Stimulated activated CD4-positive, alpha-beta T cell treated with anti-CD3 and anti-CD28 coated beads, Interleukin-4, amount 100 ng/mL, for 1 hour (primary cell): ENCODE measurements at regions not wholly inside any gene's neighbourhood (a gene's known extent, or its start where the extent isn't known, plus 50 kb on each side); places are given as distances from the start of the nearest gene placed in this dataset.

Experiments used
- DNase-seq: peaks from one replicate; pipeline ENCODE4 v3.0.0-alpha.2; 2020

DNA sequence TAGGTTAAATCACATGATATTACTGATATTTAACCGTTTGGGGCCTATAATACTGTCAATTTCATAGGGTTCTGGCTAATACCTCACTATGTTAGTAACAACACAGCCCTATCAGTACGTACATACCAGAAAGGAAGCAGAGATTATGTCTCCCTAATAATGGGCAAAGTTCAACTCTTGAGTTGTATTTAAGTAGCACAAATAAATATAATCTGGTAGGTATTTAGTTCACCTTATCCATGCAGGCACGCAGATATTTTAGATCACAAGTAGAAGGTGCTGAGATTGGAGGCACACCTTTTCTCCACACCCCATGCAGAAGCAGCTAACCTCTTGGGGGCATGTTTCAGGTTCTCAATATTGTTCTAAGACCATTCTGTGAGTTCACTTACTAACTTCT is 118.9 kb downstream of the IRS1 start:
- DNase-seq = no peak

DNA sequence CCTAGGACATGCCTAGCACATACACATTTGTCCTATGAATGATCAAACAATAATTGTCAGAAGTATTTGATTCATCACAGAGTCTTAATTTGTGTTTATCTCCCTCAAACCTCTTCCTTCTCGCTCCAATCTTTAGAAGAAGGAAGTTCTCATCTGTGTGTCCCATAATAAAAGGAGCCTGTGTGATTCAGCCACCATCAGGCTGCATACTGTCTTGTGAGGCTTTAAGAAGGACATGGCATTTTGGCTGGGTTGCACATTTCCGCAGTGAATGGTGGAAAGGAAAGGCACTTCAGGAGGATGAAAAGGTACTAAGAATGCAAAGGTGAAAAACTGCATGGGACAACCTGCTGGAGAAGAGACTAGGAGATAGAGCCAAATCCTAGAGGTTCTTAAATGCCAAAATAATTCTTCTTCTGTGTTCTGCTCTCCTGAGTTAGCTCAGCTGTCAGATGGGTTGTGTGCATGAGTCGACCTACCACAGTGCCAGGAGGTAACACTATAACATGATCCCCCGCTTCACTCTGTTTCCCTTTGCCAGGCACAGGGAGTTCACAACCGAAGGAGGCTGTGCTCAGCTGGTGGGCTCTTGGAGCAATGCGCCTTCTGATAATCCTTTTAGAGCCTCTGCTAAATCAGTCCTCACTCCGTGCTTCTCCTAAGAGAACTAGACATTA is 120.1 kb downstream of the IRS1 start:
- no peak for DNase-seq

DNA sequence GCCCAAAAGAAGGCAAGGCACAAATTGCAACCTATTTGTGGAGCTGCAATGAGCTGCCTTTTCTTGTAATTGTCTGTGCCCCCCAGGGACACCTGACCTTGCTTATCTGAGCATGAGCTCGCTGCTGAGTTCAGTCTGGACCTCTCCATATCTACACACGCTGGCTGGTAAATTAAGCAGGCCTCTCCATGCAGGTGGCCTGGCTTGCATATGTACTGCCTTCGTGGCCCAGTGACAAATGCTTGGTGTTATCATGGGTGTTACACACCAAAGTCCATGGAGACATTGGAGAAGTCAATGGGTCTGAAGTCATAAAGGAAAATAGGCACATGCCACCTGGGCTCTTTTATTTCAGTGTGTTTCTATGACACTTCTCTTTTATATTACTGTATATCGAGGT is 121.2 kb downstream of the IRS1 start:
- DNase-seq = no peak

DNA sequence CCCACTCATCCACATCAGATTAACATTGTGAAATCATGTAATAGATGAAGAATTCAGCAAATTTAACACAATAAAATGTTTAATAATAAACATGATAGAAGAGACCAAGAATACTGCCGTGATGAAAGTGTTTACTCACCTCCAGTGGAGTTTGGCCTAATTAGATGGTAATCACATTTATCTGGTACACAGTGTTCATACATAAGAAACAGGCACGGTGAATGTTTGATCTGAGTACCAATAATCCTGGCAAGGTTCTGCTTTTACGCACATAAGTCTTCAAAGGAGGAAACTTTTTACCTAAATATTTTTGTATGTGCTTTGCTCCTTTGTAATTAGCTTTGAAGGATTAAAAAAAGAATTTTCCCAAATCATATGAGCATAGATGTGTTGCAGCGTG is 122.5 kb downstream of the IRS1 start:
- no peak for DNase-seq

DNA sequence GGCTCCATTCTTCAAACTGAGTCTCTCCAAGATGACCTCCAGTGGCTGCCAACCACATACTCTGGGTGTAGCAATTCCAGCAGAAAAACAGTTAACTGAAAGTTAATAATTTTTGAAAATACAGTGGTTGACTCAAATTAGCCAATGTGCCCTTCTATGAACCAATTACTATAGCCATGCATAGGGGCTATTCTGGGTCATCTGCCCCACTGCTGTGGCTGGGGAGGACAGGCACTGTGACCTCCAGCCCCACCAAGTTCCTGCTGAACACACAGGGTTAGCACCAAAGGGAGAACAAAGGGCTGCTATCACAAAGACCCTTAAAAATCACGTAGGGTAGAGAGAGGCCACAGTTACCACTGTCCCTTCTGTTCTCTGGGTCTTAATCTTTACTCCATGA is 123.0 kb downstream of the IRS1 start:
- DNase-seq = no peak

DNA sequence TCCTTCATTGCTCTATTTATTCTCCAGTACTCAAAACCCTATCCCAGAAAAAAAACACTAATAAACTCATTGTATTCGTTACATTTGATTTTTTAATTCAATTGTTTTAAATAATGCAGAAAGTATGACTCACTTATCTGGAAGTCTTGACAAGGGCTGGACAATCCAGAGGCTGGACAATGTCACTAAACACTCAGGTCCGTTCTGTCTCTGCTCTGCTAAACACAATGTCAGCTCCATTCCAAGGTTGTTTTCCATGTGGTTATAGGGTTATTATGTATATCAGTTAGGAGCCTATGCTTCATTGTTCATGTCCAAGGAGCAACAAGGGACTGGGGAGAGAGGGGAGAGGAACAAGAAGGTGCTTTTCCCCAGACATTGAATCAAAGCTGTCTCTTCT is 125.5 kb downstream of the IRS1 start:
- no peak for DNase-seq

DNA sequence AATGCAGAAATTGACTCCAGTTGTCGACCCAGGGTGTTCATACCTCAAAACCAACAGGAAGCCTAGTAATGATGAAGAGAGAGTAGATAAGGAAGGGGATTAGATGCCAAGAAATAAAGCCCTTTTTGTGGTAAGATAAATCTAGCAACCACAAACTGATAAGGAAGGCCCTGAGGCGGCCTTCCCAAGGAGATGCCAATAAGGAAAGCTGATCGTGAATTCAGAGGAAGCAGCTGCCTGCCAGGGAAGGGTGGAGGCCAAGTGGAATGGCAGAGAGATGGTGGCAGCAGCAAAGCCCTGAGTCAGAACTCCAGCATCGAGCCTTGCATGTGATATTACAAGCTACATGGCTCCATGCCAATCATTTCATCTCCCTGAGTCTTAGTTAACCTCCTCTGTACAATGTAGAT is 126.3 kb downstream of the IRS1 start:
- DNase-seq = no peak

DNA sequence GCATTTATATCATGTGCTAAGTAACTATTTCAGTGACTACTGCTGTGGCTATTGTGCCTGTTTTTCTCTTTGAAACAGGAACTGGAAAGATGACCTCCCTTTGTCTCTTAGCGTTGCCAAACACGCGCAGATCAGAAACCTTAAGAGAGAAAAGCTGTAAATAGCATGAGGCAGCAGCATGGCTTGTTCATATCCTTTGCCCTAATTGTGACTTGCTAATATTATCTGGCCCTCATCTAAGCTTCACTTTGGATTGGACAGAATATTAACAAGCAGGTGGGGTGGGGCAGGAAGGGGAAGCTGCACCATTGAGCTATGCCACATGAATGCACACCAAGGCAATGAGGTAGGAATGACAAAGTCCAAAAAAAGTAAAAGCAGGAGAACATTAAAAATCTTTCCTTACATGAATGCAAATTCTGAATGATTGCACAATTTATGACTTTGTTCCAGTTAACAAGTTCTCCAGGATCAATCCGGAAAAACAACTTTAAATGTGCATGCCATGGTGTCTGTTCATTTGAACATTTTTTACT is 128.4 kb downstream of the IRS1 start:
- no peak for DNase-seq

DNA sequence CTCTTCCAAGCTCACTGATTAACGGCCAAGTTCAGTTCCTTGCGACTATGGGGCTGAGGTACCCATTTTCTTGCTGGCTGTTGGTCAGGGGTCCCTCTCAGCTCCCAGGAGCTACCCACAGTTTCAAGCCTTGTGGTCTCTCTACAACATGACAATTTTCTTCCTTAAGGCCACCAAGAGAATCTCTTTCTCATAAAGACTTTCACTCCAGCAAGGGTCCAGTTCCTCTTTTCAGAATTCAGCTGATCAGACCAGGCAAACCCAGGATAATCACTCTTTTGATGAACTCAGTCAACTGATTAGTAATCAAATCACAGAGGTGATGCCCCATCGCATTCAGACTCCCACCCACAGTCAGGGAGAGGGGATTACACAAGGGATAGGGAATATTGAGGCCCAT is 129.7 kb downstream of the IRS1 start:
- DNase-seq = no peak

DNA sequence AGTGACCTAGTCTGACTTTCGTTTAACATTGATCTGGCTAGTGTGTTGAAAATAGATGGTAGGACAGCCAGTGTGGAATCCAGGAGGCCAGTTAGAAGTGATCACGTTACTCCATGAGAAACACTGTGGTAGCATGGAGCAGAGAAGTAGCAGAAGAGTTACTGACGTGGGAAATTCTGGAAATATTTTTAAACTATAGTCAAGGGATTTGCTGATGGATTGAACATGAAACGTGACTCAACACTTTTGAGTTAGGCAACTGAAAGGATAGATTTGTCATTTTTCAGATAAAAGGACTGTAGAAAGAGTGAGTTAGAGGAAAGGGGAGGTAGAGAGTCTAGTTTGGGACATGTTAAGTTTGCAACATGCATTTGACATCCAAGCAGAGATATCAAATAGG is 130.4 kb downstream of the IRS1 start:
- no peak for DNase-seq

DNA sequence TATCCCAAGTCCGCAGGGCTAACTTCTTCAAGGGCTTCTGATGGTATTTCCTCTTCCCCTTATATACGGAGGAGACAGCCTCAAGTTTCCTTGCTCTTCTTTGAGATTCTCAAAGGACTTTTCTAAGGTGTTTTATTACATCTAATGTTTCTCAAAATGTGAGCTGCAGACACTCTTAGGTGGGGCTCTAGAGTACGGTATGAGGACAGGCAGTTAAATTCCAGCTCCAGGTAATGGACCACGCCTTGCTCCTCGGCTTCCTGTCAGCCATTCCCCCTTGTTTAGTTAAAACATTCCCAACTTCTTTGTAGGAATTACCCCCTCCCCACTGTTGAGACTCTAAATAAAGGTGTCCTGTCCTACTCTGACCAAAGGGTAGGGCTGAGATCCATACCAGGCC is 131.9 kb downstream of the IRS1 start:
- no peak for DNase-seq

DNA sequence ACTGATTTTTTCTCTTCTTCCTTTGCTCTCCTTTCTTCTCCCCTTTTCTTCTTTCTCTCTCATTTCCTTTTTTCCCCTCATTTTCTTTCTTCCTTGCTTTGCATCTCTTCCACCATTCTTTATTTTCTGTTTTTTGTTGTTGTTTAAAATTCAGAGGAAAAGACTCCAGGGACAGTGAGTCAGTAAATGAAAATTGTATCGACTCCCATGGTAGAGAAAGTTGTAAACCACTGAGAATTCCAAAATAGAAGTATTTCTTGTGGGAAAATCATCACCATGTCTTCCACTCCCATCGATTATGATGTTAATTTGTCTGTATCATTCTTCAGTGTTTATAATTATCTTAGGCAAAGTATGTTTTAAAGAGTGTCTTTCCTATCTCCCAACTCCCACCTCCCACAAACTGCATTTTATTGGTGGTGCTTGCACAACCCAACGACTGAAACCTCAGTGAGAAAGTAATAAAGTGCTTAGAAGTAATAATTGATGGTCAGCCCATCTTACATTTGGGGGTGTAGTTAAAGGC is 134.3 kb downstream of the IRS1 start:
- no peak for DNase-seq

DNA sequence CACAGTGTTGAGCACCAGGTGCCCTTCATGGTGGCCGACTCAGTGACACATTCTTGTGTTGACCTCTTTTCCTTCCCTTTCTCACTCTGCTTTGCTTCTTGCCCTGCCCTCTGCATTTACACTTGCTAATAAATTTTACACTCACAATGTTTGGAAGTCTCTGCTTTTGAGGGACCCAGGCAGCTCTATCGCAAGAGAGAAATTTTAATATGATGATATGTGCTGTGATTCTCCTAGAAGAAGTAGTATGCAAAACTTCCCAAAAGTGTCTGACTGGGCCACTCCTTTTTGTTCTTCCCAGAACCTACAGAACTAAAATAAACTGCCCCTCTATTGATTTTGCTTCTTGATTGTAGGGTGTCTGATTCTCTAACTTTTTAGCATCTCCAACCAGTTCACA is 135.0 kb downstream of the IRS1 start:
- DNase-seq = no peak

DNA sequence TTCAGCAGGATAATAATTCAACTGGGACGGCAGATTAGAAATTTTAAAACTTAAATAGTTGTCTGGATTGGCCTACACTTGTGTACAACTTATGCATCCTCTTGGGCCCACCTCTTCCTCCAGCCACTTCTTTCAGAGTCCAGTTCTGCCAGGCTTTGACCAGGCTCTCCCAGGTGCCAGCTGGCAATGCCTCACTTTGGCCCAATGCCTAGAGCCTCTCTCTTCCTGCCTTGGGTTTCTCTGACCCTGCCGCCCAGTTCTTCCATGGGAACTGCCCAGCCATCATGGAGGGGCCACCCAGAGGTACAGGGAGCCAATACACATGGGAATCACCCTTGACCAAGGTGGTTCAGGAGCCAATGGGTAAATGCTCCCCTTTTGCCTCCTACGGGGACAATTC is 135.5 kb downstream of the IRS1 start:
- no peak for DNase-seq

DNA sequence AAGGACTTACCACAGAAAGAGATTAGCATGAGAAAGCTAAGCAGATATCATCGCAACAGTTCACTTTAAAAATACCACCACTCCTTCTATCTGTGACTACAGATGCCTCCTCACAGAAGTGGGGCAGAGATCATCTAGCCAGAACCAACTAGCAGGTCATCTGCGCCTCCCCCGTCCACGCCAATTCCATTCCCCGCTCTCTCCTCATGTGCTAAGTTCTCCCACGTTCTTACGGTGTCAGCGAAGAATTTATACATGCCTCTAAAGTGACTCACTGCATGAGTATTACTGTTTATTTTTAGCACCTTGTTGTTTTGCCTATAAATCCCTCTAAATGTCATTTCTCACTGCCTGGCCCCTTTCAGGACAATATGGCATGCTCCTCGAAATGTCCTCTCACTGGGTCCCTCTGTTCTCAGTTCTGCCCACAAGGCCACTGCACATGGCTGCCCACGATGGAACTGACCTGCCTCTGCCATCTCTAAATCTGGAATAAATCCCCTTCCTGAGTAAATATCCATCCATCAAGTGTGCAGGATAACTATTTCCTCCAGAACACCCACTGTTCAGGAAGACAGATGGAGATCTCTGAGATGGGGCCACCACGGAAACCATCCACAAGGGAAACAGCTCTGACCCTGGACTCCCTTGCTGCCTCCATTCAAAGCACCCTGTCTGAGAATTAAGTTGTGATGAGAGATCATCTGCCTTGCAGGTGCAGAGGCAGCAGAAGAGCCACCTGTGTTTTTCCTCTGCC is 137.7 kb downstream of the IRS1 start:
- DNase-seq = no peak

DNA sequence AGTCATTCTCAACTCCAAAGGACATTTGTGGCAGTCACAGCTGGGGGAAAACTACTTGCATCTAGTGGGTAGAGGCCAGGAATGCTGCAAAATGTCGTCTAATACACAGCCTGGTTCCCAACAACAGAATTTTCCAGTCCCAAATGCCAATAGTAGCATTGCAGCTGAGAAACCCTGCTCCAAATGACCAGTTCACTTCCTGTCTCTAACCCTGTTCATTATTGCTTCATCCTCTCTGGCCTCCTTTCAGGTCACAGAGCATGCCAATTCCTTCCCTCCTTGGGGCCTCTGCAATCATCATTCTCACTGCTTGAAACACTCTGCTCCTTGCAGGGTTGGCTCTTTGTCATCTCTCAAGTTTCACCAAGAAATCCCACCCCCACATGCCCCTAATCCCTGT is 139.1 kb downstream of the IRS1 start:
- no peak for DNase-seq

DNA sequence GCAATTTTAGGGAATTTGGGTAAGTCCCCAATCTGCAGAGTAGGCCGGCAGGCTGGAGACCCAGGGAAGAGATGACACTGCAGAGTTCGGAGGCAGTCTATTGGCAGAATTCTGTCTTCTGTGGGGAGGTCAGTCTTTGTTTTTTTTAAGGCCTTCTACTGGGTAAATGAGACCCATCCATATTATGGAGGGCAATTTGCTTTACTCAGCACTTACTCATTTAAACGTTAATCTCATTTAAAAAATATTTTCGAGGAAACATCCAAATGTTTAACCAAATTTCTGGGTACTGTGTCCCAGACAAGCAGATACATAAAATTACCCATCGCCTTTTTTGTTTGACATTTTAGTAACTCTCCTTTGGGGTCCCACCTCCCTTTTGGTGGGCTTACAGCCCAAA is 139.5 kb downstream of the IRS1 start:
- DNase-seq = no peak

DNA sequence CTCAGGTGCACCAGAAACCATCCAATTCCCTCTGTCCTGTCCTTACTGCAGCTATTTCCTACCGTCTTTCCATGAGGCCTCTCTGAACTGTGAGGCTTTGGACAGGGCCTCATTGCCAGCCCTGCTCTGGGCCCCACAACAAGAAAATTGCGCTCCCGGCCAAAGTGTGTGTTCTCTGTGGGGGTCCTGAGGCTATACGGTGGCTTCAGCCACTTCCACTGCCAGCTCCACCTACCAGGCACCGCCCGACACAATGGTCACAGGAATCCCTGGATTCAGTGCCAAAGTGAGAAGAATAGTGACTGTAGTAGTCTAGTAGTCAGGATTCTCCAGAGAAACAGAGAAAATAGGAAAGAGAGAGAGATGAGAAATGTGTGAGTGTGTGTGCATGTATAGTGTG is 140.2 kb downstream of the IRS1 start:
- no peak for DNase-seq

DNA sequence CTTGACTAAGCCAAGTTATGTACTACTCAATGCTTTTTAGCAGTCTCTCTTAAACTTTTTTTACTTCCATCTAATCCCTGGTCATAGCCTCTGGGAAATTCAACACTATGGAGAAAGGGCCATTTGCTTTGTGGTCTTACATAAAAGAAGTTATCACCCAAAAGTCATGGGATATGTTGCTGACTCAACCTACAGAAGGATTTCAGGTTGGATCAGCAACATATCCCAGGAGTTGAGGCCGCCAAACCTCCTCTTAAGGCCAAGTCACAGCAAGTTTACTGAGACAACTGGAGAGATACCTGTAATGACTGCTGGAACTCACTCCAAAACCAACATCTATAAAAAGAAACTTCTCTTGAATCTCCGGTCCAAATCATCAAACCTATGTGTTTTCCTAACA is 141.1 kb downstream of the IRS1 start:
- no peak for DNase-seq

DNA sequence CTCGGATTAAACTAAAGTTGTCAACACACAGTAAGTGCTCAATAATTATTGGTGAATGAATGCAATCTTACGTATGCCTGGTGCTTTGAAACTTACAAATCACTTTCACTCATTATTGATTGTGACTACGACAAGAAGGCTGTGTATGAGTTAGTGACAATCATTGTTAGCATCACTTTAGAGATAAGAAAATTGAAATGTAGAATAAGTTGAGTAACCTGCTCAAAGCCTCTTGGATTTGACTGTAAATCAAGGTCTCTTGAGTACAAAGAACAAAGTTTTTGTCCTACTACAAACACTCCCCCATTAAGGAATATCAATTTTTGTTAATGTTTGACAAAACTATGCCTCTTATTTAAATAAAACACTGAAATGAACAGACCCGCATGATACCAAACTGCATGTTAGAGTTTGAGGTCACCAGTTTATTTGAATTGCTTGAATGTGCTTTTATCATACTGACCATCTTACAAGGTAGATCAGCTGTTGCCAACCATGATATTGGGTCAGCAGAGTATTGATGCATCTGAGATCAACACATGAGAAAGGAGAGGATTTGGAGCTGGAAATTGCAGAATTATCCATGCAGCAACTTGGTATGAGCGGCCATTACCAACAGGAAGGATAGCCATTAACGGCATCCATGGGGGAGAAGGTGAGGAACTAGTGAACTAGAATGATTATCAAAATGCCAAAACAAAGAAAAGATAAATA is 142.1 kb downstream of the IRS1 start:
- no peak for DNase-seq

DNA sequence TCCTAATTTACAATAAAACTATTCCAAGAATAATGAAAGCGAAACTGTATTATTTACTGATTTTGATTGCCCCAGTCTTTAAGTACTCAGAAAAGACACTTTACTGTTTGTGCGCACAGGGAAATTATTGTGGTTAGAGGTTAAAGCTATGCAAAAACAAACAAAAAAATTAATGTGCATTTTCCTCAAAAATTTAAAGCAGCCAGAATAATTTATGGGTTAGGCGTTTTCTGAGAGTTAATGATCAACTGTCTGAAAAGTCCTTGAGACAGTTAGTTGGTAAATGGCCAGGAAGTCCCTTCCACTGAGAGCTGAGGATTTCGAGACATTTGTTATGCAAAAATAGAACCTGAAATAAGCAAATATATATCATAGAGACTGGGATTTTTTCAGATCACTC is 143.3 kb downstream of the IRS1 start:
- DNase-seq = no peak

DNA sequence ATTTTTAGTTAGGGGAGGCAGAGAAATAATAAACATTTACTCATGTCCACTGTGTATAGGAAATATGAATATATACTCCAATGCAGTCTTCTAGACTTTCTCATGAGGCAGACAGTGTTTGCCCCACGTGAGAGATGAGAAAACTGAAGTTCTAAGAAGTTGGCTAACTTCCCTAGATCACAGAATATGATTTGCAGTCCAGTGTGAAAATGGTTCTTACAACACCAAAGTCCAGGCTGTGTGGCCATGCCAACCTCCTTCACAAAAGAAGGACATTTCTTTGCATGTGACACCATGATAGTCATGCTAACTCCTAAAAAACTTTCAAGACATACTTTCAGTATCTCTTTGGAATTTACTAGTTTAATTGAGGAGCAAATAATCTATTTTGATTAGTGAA is 143.7 kb downstream of the IRS1 start:
- DNase-seq = no peak

DNA sequence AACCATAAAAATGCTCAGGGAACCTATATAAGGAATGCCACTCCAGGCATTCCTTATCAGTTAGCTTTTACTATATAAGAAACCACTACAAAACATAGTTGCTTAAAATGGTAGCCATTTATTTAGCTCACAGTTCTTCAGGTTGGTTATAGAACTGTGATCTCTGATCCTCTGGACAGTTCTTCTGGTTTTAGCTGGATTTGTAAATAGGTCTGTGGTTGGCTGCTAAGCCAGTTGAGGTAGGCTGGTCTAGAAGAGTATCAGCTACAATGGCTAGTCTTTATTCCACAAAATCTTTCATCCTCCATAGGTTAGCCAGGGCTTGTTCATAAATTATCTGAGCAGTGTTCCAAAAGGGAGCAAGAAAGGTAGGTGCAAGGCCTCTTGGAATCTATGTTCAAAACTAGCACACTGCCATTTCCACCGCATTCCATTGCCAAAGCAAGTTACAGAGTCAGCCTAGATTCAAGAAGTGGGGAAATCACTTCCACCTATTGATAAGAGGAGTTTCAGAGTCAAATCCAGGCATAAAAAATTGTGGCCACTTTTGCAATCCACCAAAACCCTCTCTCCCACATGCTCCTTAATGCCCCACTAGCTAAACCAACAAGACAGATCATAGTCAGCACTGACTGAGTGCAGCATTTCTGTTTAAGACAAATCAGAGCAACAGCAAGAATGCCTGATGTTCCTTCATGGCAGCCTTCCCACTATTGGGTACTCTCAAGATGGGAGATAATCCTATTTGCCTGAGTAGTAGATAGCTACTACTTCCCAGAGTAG is 146.4 kb downstream of the IRS1 start:
- no peak for DNase-seq
